Renal pelvis (tissue), 1 donor: ENCODE measurements at regions not wholly inside any gene's neighbourhood (a gene's known extent, or its start where the extent isn't known, plus 50 kb on each side); places are given as distances from the start of the nearest gene placed in this dataset.

Source experiments
- DNase-seq: peaks from one replicate; pipeline ENCODE4 v3.0.0-alpha.2; 2013

GRCh38 chr7:125663961-125664360 is 734.3 kb upstream of the POT1 start:
- DNase-seq = peak; percentile 5

GRCh38 chr7:125661677-125662076 is 732.1 kb upstream of the POT1 start:
- DNase-seq = no peak

DNA sequence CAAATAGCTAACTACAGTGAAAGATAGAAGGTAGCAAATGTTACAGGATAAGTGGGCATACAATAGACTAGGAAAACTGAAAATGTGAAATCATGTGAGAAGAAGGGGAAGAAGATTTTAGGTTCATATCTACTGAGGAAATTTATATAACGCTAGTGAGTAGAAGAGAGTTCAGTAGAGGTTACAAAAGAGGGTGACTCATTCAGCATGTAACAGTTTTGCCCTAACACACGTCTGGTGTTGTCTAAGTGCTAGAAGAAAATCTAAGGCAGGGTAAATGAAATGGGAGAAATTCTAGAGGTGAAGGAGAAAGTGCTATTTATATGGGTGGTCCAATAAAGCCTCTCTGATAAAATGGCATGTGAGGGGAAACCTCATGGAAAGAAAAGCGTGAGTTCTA is 731.4 kb upstream of the POT1 start:
- no peak for DNase-seq

DNA sequence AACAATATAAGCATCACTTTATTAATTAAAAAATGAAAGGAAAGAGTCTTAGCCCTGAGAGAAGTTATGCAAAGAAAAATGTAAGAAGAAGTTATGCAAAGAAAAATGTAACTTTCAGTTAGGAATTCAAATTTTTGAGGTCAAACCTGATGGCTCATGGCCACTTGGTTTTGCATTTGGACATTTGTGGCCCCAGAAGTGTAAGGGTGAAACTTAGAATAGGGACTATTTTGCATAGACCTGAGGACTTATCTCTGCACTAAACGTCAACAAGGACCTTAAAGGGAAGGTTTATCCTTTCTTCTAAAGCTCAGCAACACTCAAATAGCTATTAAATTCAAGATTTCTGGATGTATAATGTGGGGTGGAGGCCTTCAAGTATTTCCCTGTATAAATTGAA is 724.5 kb upstream of the POT1 start:
- no peak for DNase-seq

- no peak for DNase-seq
Observed at GRCh38 chr7:125651823-125652528, 722.4 kb upstream of the POT1 start.

- no peak for DNase-seq
Observed at GRCh38 chr7:125648543-125648942, 718.9 kb upstream of the POT1 start.

DNA sequence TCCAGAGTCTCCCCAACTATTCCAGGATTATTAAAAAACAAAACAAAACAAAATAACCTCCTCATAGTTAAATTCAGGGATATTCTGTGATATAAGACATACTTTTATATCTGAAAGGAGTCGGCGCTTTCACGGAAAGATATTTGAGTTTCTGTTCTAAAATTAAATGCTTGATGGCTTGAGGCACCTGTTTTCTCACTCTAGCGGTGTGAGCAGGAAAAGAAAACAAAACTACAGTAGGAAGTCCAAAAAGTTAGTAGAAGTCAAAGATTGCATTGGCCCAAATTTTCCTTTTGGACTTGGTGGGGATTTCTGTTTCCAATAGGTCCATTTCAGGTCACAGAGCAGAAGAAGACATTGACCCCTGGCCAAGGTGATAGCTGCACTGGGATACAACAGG is 716.1 kb upstream of the POT1 start:
- DNase-seq = no peak

- no peak for DNase-seq
Observed at GRCh38 chr7:125644109-125644508, 714.5 kb upstream of the POT1 start.

DNA sequence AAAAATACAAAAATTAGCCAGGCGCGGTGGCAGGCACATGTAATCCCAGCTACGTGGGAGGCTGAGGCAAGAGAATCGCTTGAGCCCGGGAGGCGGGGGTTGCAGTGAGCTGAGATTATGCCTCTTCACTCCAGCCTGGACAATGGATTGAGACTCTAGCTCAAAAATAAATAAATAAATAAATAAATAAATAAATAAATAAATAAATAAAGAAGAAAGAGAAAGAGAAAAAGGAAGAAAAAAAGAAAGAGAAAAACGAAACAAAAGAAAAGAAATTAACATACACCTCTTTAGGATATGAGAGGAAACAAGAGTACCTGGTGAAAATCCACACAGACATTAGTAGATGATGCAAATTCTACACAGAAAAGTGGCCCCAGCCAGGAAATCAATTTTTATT is 713.7 kb upstream of the POT1 start:
- DNase-seq = no peak

DNA sequence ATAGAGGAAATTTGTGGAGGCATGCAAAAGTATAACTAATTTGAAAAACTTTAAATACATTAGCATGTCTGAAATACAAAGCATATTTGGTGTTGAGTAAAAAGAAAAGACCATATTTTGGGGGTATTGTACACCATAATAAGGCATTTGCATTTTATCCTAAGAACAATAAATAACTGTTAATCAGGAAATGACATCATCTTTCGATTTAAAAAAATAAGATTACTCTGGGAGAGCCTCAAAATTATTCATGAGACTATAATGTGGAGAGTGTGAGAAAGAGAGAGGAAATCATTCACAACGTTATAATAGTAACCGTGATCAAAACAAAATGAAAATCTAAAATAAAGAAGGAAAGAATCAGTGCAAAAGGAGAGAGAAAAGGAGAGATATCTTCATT is 712.3 kb upstream of the POT1 start:
- DNase-seq = no peak

GRCh38 chr7:125636320-125636962 is 706.8 kb upstream of the POT1 start:
- no peak for DNase-seq

DNA sequence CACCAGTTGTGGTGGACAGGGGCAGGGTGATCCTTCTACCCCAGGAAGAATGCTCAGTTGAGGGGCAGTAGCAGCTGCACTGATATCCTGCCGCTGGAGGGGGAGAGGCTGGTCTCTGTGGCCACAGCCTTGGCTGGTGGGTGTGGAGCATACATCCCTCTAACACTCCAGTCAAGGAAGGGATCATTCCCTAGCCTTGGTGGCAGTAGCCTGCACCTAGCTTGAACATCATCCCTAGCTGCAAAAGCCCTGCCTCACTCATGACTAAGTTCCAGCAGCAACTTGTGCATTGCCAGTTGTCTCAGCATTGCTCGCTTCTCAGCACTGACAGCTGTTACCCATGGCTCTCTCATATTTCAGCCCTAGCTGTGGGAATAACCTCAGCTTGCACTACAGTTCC is 688.9 kb upstream of the POT1 start:
- DNase-seq = no peak

DNA sequence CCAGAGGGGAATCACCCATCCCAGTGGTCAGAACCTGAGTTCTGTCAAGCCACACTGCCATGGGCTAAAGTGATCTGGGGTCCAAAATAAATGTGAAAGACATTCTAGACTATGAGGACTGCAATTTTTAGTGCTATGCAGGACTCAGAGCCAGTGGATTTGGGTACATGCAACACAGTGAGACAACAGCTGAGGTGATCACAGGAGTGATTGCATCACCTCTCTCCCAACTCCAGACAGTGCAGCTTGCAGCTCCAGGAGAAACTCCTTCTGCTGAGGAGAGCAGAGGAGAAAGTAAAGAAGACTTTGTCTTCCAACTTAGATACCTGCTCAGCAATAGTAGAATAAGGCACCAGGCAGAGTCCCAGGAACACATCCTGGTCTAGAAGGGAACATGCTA is 682.0 kb upstream of the POT1 start:
- no peak for DNase-seq

DNA sequence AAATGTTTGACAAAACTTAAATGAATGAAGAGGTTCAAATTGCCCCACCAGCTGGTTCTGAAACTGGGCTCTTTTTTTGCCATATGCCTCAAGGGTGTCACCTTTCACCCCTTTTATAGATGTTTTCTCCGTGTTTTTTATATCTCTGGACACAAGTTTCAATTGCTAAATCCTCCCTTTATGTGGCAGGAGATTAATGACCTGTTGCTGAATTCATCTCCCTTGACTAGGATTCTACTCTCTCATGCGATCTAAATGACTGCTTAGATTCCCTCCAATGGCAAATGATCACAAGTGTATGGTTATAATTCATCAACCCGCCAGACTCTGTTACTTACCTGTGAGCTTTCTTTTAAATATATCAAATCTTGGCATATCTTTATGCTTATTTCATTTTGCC is 677.0 kb upstream of the POT1 start:
- peak; percentile 68 for DNase-seq

DNA sequence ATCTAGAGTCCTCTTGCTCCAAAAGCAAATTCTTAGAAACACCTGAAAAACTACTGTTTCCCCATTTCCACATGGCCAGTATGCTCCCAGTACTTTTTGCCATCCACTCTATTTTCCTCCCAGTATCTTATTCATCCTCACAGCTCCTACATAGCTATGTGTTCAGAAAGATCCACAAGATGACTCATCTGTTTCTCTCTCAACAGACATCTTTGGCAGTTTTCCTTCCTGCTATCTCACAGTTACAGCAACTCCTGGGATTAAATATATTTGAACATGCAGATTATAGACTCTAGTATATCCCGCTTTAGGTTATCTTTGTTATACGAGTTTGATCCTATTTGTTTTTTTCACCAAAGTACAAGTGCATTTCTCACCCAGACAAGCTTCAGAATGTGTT is 675.6 kb upstream of the POT1 start:
- no peak for DNase-seq

- DNase-seq = no peak
Observed at GRCh38 chr7:125602441-125602840, 672.8 kb upstream of the POT1 start.

DNA sequence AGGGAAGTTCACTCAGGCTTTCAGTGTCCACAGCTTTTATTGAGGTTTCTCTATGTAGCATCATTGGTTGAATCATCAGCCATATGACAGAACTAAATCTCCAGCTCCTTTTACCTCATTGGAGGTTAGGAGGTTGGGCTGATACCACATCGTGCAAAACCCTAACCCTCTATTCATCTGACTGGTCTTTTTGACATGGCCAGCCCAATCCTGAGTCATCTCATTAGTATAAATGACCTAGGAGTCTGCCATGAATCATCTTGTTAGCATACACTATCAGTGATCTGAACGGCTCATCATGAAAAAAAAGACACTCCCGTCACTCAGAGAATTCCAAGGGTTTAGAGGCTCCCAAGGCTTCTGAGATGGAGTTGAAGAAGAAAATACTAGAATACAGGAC is 669.8 kb upstream of the POT1 start:
- no peak for DNase-seq

GRCh38 chr7:125592331-125592730 is 662.7 kb upstream of the POT1 start:
- no peak for DNase-seq

DNA sequence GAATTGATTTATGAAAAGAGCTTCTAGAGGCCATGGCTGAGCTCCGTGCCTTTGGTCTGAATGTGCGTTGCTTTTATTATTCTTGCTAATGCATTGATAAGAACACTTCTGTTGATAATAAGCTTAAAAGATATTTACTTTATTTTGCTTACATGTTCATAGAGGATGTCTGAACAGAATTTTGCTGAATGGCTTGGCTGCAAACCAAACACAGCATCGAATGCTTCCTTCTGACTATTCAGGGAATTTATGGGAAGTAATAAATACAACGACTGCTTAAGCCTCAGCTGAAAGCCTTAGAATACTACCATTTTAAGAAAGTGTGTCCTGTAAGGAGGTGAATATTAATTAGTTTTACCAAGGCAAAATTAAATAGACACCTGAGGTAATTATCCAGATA is 643.5 kb upstream of the POT1 start:
- DNase-seq = peak; percentile 16

DNA sequence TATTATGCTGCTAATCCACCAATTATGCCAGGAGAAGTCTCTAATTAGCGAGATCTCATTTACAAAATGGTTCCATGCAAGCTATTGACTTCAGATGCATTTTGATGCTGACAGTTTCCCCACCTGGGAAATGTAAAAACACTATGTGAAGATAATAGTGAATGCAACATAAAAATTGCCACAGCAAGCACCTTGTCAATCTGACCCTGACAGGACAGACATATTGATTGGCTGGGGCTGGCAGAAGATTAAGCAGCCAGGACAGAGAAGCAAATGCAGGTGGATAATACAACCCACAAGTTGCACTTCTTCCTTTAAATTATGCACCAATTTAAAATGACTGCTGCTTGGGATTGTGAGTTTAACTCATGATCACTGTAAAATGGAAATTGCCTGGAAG is 642.8 kb upstream of the POT1 start:
- DNase-seq = no peak

DNA sequence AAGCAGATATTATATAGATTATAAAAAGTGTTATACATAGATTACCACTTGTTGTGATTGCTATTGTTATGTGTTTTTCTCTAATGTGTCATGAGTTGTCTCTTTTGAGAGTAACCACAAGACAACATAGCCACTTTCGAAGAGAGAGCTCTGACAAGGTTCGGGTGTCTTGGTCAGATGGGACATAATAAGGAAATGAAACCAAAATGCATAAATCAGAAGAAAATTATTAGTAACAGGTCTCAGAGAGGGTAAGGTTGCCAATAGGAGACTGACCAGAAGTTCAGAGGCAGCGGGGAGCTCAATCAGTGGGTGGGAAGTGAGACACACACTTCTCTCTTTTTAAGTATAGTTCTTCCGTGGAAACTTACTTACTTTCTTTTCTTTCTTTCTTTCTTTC is 639.2 kb upstream of the POT1 start:
- DNase-seq = no peak

- no peak for DNase-seq
Observed at GRCh38 chr7:125567686-125568085, 638.1 kb upstream of the POT1 start.

DNA sequence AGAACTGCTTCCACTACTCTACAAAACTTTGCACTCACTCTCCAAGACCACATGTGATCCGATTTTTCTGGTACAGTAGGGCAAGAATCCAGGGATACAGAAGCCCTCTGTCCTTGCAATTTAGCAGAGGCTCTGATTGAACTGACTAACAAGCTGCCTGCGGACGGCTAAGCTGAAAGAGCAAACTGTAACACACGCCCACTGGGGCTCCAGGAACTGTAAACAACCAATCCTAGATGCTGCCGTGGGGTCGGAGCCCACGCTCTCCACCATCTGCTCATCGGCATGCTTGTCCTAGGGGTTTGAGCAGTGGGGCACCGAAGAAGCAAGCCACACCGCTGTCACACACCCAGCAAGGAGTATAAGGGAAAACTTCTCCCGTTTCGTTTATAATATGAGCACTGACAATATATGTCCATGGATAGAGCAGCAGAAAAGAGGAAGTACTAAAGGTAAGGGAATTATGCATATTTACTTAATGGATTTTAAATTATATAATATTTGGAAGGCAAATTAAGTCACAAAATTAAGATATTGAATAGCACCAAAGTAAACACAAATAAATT is 634.4 kb upstream of the POT1 start:
- DNase-seq = no peak

GRCh38 chr7:125563557-125563956 is 633.9 kb upstream of the POT1 start:
- no peak for DNase-seq
